WERI-Rb-1 (cell line): ENCODE measurements at regions not wholly inside any gene's neighbourhood (a gene's known extent, or its start where the extent isn't known, plus 50 kb on each side); places are given as distances from the start of the nearest gene placed in this dataset.

Experiments used
- DNase-seq: peaks from one replicate; pipeline ENCODE4 v3.0.0-alpha.2; 2020
- H3K27ac ChIP-seq: fragments of 250-450 bp; sonication (Bioruptor Pico); 2 replicates; pipeline ENCODE4 v1.5.1; 2020; ENCODE audit warnings: mild to moderate bottlenecking, moderate library complexity
- H3K27me3 ChIP-seq: fragments of 250-450 bp; sonication (Bioruptor Pico); 2 replicates; pipeline ENCODE4 v1.5.1; 2021; ENCODE audit warnings: mild to moderate bottlenecking, low read depth, moderate library complexity; ENCODE audit not compliant: insufficient read depth, severe bottlenecking
- H3K36me3 ChIP-seq: fragments of 250-450 bp; sonication (Bioruptor Pico); 2 replicates; pipeline ENCODE4 v1.5.1; 2020; ENCODE audit warnings: mild to moderate bottlenecking, moderate library complexity
- H3K4me3 ChIP-seq: 2 replicates; pipeline ENCODE4 v1.5.1; 2011; ENCODE audit warnings: low read depth, mild to moderate bottlenecking, control low read depth, low read length
- H3K9me3 ChIP-seq: fragments of 250-450 bp; sonication (Bioruptor Pico); 2 replicates; pipeline ENCODE4 v1.5.1; 2021; ENCODE audit warnings: mild to moderate bottlenecking, moderate library complexity; ENCODE audit not compliant: severe bottlenecking
- TF ChIP-seq, protein P1 (sequence below): IDR thresholded peaks from 2 replicates; pipeline ENCODE4 v1.5.1; 2011; ENCODE audit warnings: low read depth, mild to moderate bottlenecking, control low read depth, inconsistent platforms, low read length

DNA sequence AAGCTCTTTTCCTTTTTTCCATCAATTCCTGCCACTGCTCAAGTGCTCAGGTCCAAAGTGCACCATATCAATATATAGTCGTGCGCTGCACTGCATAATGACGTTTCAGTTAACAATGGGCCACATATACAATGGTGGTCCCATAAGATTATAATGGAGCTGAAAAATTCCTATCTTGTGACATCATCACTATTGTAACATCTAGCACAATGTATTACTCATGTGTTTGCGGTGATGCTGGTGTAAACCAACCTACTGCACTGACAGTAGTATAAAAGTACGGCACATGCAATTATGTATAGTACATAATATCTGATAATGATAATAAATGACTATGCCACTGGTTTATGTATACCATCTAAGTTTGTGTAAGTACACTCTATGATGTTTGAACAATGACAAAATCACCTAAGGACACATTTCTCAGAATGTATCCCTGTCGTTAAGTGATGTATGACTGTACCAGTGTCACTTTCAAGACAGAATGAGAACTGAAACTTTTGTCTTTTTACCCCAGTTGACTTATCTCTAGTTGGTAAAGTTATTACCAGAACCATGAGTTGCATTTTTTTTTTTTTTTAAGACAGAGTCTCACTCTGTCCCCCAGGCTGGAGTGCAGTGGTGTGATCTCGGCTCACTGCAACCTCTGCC lies 53.7 kb upstream of the INSM2 start:
- no peaks in the 10 kb centered on the region for H3K9me3 ChIP-seq
- H3K4me3 ChIP-seq = no peak overlapping the region
- no peak overlapping the region for H3K27ac ChIP-seq
- TF ChIP-seq, protein P1, sequence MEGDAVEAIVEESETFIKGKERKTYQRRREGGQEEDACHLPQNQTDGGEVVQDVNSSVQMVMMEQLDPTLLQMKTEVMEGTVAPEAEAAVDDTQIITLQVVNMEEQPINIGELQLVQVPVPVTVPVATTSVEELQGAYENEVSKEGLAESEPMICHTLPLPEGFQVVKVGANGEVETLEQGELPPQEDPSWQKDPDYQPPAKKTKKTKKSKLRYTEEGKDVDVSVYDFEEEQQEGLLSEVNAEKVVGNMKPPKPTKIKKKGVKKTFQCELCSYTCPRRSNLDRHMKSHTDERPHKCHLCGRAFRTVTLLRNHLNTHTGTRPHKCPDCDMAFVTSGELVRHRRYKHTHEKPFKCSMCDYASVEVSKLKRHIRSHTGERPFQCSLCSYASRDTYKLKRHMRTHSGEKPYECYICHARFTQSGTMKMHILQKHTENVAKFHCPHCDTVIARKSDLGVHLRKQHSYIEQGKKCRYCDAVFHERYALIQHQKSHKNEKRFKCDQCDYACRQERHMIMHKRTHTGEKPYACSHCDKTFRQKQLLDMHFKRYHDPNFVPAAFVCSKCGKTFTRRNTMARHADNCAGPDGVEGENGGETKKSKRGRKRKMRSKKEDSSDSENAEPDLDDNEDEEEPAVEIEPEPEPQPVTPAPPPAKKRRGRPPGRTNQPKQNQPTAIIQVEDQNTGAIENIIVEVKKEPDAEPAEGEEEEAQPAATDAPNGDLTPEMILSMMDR = no peak
- no peaks in the 10 kb centered on the region for H3K27me3 ChIP-seq
- no peak for DNase-seq
- H3K36me3 ChIP-seq = peaks cover 8% of the 10 kb centered on the region

DNA sequence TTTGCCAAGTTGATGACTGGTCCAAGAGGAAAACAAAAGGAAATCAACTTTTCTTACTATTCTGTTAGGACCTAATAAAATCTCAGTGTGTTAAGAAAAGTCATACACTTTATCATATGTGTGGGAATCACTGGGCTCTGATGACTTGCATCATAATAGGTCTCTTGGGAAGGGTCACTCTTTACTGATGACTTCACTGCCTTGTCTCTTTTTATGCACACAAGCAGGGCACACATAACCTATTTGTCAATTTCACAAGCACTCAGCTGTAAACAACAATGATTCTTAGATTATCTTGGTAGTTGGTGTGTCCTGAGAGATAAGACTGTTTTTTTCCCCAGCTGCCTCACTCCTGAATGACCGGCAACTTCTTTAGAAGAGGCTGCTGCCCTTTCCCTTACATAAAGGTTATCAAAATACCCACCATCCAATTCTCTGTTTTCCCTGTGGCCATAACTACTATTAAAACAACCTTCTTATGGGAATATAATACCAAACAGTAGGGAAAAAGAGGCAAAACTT lies 50.9 kb upstream of the INSM2 start:
- no peak for DNase-seq

More for the DNA sequence above, 50.9 kb upstream of the INSM2 start:
- Histone ChIP-seq H3K27me3 (no peaks in the 10 kb centered on the region), H3K27ac (no peak overlapping the region), H3K9me3 (no peaks in the 10 kb centered on the region), H3K4me3 (no peak overlapping the region), H3K36me3 (no peaks in the 10 kb centered on the region; the same call in 1 of the 2 replicates)
- TF ChIP-seq, protein P1 = no peak
